HG03108 (cell line): ENCODE measurements at regions not wholly inside any gene's neighbourhood (a gene's known extent, or its start where the extent isn't known, plus 50 kb on each side); places are given as distances from the start of the nearest gene placed in this dataset.

Experiments used
- ATAC-seq: cut with Tn5 transposase; IDR thresholded peaks from one replicate; pipeline ENCODE4 v1.9.1; 2021; ENCODE audit warnings: moderate library complexity; ENCODE audit not compliant: unreplicated experiment

DNA sequence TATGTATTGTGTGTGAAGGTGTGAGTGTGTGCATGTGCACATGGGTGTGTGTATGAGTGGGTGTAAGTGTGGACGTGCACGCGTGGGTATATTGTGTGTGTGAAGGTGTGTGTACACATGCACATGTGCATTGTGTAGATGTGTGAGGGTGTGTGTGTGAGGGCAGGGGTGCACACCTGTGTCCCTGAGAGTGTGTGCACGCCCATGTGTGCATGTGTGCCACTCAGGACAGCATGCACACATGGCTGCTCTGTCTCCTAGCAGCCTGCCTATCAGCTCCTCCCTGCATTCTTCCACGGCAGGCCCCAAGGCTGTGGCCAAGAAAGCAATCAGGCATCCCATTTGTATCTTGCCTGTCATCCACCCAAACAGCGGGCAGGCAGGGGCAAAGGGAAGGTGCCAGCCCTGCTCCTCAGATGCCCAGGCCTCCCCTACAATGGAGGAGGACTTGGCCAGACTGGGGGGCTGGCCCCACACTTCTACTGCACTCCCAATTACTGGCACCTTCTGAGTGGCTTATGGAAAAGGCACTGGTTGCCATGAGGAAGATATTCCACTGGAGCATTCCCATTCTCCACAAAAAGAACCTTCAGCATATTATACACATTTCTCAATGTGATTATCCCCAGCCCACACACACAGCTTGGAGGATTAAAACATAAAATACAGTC is 380.4 kb upstream of the ZMIZ1 start:
- ATAC-seq: no peak

DNA sequence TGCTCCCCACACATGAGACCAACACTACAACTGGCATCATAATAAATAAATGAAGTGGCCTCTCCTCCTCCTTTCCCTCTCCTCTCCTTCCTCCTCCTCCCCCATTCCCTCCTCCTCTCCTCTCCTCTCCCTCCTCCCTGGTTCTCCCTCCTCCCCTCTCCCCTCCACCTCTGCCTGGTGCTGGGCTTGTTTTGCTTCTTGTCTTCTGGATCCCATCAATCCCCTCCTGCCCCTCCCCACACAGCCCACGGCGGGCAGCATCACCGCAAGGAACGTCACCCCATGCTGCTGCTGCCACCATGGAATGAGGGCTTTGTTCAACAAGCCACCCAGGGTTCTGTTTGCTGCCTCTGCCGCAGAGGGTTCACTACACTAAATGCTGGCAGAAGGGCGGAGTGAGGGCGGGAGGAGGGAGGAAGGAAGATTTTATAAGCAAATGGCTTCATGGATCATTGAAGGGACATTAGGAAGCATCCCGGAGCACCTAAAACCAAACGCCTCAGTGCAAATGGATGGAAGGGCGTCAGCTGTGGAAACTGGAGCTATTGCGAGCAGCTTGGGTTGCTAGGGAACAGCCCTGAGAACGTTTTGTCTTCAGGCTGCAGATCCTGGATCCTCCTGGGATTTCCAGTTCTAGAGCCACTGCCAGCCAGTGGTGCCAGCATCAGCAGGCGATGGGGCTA is 379.7 kb upstream of the ZMIZ1 start:
- no peak for ATAC-seq

DNA sequence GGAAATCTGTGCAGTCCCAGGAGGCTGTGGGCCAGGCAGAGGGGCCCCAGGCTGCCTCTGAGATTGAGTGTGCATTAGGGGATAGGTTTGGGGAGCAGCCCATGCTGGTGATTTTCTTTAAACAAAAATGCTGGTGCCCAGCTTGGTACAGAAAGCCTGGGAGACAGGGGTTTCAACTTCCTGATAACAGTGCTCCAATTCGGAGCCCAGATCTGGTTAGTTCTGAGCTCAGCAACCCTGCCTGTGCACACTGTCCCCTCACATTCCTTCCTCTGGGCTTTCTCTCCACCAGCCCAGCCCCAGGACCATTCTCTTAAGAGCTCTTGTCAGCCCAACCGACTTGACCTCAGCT is 379.2 kb upstream of the ZMIZ1 start:
- no peak for ATAC-seq

DNA sequence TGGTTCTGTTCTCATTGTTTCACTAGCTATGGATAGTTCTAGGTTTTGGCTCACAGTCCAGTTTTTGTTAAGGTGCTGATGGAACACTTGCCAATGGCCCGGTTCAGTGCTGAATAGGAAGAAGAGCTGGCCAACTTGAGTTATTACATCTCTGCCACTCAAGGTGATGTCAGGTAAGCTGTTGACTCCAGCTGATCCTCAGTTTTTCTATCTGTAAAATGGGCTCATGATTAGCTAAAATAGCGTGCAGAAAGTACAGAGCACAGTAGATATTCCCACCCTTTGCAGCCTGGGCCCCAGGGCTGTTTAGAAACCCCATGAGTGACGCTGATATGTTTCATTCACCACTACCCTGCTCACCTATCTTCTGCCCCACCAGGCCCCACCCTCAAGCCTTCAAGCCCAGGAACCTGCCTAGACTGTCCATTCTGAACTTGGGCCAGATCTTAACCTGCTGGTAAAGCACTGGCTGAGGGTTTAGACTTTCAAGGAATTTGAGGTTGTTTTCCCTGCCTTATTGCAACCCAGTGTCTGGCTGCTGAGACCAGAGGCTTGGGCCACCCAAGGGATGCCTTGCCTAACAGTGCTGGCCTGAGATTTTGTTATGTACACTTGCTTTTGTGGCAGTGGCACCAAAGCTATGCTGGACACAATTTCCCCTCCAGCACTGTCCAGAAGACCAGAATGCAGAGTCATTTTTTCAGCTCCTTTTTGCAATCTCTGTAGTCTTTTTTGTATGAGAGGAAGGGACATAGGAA is 378.2 kb upstream of the ZMIZ1 start:
- ATAC-seq: no peak

DNA sequence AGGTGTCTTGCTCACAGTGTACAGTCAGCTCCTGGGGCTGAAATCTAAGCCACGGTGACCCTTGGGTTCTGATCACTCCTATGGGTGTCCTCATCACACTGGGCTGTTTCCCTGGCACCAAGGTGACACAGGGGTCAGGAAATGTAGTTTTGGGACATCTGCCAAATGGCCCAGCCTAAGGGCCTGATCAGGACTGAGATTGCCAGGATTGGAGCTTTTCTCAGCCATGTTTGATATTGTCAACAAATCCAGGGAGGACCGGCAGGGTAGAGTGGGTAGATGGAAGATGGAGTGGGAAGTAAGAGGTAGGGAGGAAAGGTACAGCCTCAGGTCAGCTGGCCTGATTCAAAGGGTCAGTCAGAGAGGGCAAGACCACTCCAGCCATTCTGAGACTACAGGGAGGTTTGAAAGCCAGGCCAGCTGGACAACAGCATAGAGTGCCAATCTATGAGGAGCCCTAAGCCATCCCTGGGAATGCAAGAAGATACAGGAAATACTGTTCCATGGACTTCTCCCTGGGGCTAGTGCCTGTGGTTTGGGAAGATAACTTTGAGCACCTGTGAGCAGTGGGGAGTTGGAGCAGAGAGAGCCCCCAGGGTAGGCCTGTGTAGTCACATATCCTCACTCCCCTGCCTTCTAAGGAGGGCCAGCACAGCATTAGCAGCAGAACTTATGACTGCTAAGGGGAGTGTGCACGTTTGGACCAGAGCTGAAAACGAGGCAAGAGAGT is 377.3 kb upstream of the ZMIZ1 start:
- ATAC-seq: no peak

DNA sequence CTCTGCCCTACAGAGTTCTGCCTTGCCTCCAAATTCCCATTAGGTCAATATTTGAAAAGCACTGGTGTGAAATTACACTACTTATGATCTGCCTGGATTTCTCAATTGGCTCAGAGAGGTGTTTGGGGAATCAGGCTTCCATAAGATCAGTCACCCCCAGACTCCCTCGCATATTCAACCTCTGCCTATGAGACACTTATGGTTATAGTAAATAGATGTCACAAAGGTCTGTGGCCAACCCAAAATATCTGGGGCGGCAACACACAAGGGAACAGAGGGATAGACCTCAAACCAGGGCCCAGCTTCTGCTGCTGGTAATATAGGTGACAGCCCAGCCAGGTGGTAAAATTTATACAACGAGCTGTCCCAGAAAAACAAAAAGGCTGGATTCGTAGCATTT is 376.7 kb upstream of the ZMIZ1 start:
- ATAC-seq: no peak

DNA sequence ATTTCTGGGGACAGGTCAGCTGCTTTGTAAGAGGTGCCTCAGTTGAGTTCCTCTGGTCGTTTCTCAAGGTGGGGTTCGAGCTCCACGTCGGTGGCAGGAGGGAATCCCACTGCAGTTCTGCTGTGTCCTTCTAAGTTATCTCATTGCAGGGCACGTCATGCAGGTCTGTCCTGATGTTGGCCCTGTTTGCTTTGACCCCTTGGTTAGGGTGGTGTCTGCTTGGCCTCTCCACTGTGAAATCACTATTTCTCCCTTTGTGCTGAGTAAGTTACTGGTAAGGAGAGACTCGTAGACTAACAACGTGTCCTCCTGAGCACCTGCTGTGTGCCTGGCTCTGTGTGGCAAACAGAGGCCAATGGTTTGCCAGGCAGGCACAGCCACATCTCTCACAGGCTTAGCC is 372.9 kb upstream of the ZMIZ1 start:
- no peak for ATAC-seq

DNA sequence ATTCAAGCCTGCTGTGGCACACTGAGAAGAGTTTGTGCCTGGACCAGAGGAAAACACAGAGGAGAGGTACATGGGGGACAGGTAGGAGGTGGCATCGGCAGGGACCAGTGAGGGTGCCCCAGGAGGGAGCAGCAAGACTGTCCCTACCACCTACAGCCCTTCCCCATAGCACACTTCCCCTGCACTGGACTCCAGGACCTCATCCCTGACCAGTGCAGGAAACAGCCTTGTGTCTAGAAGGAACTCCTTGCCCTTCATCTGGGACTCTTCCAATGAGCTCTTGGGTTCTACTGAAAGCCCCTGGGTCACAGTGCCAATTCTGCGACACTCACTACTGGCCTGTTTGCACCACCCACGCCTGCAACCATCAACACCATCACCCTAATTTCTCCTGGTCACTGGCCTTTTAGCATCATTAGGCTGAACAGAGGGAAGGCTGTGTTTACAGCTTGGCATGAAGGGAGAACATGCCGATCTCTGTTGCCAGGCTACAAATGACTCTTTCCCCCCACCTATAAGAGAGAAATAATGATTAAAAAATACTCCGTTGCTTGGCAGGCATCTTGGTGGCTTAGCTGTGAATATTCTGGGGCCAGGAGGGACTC is 371.9 kb upstream of the ZMIZ1 start:
- no peak for ATAC-seq

DNA sequence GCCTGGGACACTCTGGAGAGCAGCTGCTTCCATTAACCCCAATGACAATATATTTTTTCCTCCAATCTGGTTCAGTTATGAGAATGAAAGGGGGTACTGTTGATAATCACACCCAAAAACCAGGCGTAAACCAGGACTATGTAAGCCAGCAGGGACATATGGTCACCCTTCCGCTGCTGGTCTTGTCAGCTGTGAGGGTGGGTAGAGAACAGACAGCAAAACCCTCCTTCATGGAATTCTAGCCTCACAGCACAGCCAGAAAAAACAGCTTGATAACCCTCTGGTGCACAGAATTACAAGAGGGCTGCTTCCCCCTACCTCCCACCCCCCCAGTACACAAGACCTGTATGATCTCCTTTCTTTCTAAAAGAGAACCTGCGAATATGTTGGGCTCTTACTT is 368.8 kb upstream of the ZMIZ1 start:
- ATAC-seq: no peak

DNA sequence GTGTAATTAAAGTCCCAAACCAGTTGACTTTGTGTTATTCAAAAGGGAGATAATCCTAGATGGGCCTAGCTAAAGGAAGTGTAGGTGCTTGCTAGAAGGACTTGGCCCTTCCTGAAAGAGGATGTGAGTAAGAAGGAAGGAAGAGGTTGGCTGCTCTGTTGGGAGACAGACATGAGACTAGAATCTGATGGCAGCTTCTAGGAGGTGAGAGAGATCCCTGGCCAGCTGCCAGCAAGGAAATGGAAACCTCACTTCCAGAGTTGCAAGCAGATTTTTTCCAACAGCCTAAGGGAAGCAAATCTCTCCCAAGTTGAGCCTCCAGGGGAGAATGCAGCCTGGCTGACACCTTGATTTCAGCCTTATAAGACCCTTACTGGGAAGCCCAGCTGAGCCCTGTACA is 368.4 kb upstream of the ZMIZ1 start:
- ATAC-seq: no peak

DNA sequence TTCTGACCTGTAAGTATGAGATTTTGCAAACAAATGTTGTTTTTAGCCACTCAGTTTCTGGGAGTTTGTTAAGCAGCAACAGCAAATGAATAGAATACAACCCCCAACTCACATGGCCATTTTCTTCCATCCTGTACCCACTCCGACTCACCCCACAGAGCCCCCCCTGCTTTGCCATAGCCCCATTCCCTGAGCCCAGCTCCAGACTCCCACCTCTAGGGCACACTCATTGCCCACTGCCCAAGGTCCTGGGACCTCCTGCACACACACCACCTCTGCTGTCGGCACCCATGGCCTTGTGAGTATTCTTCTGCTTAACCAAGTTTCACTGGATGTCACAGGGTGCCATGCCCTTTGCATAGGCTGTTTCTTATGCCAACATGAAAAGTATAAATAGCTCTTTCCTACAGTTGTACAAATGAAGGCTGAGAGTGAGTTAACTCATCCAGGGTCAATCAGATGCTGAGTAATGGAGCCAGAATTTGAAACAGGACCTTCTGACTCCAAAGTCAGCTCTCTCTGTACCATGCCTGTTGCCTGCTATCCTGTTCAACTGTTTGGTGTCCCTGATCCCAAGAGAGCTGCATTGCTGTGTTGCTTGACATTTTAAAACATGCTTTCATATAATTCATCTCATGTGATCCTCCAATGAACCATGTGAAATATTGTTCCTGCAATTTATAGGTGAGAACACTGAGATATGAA is 367.8 kb upstream of the ZMIZ1 start:
- no peak for ATAC-seq

DNA sequence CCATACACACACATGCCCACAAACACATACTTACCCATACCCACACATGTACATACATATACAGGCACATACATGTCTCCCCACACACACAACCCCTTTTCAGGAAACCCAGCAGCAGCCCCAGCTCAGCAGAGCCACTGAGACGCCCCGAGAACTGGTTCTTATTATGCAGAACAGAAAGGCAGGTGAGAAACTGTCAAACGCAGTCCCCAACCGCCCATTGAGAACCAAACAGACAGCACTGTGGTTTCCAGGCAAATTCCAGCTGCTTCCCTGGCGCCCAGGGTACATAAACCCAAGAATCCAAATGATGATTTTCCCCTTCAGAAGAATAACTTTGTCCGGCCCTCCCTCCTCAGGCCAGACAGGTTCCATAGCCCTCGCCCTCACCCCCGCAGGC is 366.6 kb upstream of the ZMIZ1 start:
- ATAC-seq: no peak

DNA sequence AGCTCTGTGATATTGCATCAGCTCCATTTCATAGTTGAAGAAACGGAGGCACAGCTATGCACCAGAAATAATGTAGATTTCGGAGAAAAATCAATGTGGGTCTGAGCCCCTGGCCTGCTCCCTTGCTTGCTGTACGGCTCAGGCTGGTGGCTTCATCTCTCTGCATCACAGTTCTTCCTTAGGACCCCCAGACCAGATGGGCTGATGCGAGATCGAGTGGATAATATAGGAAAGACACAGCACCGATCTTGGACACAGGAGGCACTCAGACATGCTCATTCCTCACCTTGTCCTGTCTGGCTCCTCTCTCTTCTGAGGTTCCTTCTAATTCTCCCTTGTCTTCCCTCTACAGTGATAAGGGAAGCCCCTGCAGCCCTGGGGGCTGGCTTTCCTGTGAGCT is 365.9 kb upstream of the ZMIZ1 start:
- no peak for ATAC-seq

DNA sequence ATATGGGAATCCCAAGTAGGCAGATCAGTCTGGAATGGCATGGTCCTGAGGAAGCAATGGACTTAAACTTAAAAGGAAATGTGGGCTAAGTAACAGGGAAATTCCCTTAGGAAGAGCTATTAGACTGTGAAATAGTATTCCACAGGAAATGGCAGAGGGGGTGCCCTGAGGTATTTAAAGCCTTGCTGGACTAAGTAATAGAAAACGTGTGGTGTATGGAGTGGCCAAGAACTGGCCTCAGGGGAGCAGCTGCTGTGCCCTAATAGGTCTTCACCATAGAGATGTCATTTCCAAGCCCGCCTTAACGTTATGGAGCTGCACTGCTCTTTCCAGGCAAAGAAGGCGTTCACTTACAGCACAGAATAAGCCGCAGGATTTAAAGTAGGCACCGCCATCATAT is 365.2 kb upstream of the ZMIZ1 start:
- ATAC-seq: no peak

DNA sequence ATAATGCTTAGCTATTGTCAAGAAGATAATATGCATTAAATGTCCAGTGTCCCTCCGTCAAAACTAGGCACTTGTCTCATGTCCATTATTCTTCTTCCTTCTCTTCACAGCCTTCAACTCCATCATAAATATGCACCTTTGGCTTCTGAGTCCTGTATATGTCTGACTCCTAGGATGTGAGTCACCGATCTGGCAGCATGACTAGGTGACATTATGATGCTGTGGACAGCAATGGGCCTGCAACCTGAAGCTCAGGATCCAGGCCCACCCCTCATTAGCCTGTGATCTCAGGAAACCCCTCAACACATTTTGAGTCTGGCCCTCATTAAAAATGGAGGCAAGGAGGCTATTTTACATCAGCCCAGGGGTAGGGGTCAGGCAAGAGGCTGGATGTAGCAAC is 362.5 kb upstream of the ZMIZ1 start:
- ATAC-seq: no peak

DNA sequence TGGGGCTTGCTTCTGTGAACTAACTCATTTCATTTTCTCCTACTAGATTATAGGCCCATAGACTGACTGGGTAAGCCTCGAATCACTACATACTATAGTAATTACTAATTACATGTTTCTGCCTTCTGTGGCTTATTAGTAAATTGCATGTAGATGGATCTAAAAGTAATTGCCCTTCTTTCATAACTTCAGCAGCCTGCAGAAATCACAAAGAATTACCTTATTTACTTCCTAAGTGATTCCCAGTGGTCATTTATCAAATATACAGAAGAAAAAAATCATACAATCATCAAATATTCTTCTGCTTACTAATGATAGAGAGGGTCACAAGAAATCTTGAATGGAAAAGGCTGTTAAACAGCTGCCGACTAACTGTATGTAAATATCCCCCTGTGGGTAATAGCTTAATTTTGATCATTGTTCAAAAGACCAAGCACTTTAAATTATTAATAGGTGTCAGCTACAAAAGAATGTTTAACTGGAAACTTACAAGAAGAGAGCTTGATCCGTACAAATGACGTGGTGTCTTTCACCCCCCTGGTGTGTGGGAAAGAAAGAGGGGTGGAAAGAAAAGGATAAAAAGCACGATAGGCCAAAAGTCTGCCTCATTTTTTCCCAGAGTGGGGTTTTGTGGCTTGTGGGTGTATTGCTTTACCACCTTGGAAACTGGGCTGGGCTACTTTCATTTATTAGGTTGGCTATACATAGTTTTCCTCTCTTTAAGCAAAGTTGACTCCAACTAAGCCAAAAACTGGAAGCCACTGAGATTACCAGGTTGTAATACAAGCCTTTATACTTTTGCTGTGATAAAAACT is 361.8 kb upstream of the ZMIZ1 start:
- no peak for ATAC-seq

DNA sequence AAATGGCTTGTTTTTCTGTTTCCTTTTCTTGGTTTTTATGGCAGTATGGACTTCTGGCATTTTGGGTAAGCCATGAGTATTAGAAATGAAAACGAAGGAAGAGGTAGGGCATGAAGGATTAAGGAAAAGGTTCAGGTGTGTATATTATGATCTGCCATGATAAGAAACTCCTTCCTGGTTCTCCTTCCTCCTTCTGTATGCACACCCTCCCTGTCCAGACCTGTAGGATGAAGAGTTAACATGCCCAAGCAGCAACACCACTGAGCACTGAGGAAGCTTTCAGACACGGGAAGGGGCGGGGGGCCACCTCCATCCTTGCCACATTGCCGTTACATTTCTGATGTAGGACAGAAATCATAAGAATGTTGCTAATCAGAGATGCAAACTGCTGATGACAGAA is 361.0 kb upstream of the ZMIZ1 start:
- no peak for ATAC-seq

DNA sequence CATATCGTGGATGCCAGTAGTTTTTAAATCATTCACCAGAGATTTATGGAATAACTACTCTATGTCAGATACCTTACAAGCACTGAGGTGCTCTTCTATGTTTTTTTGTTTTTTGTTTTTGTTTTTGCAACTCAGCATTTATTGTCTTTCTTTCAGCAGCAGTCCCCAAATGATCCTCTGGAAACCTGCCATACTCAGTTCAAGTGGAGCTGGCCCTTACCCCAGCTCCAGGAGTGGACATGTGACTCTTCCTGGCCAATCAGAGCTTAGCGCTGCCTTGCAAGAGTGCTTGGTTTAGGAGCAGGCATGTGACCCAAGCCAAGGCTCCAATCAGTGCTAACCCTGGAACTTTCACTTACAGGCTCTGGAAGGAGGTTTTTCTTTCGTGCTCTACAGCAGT is 356.6 kb upstream of the ZMIZ1 start:
- ATAC-seq: no peak

DNA sequence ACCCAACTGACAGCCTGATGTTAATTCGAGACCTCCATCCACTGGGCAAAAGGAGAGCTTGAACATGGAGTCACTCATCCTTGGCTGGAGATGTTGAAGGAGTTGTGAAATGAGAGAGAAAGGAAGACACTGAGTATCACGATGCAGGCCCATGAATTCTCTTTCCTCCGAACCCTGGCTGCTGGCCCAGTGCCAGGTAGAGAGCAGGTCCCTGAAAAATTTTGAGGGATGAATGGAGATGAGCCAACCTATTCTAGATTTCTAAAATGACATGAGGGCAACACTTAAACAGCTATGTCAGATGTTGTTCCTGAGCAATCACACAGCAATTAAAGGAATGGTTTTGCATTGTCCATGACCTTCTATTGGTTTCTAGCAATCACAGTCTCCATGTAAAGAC is 355.1 kb upstream of the ZMIZ1 start:
- no peak for ATAC-seq

DNA sequence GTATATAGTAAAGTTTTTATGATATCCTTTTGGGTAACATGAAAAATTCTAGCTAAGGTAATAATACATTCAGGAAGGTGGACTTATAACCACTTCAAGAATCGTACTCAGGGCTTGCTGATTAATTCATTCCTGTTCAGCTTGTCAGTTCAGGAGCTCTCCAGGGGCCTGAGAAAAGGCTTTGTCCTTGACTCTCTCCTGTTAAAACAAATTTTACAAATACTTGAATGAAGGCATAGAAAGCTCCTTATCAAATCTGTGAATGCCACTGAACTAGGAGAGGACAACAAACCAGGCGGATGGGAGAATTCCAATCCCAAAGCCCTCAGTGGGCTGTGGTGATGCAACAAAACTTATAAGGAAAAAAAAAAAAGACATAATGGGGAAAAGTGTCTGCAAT is 354.5 kb upstream of the ZMIZ1 start:
- no peak for ATAC-seq
